ENCODE measurements at regions not wholly inside any gene's neighbourhood (a gene's known extent, or its start where the extent isn't known, plus 50 kb on each side); places are given as distances from the start of the nearest gene placed in this dataset.

DNA sequence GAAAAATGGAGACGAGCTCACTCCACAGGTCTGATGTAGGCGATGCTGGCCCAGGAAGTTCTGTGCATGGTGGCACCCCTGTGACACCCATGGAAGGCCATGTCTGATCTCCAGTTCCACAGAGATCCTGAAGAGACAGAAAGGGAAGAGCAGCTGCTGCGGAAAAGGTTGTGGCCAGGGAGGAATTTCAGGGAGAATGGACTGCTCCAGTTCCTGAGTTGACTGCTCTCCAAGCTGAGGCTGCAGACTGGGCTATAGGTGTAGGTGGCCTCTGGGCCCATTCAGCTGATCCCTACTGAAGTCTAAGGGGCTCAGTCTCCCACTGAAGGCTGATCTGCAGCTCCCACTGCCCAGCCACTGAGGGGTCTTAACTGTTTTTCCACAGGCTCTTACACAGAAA lies 89.2 kb downstream of the ETS2 start:
- no peaks in the 10 kb centered on the region for H4K20me1 ChIP-seq (ENCODE audit: insufficient read depth, poor library complexity, severe bottlenecking)
- H3K4me2 ChIP-seq: no peak overlapping the region
- H3K9me3 ChIP-seq (ENCODE audit: low read depth): peaks cover 4% of the 10 kb centered on the region
- no peaks in the 10 kb centered on the region for H3K27me3 ChIP-seq
- no peak for TF ChIP-seq CTCF (IDR thresholded peaks at IDR 0.05; ENCODE audit: poor library complexity)
- TF ChIP-seq EZH2 (IDR thresholded peaks at IDR 0.05; ENCODE audit: borderline replicate concordance): no peak
- no peak for TF ChIP-seq EZH2phosphoT487 (IDR thresholded peaks at IDR 0.05; ENCODE audit: low read depth, severe bottlenecking, unreplicated experiment)
- H3K27ac ChIP-seq: no peak overlapping the region
- 92% methylated on average over 3 of the region's 3 CpGs for WGBS (ENCODE audit: low lambda C conversion rate, missing lambda C conversion rate)
- H3K9me2 ChIP-seq (replicated peaks; ENCODE audit: insufficient read depth): no peaks in the 10 kb centered on the region
- no peak overlapping the region for H3K4me3 ChIP-seq
- H3K79me2 ChIP-seq: no peaks in the 10 kb centered on the region
- DNase-seq (ENCODE audit: low spot score): no peak
- no peaks in the 10 kb centered on the region for H3K4me1 ChIP-seq (ENCODE audit: insufficient read depth)
- no peak overlapping the region for H2AFZ ChIP-seq
- no peaks in the 10 kb centered on the region for H3K36me3 ChIP-seq (replicated peaks; ENCODE audit: insufficient read depth, low read depth)

GRCh38 chr21:38888991-38889561 lies 83.3 kb downstream of the ETS2 start:
- Histone ChIP-seq H3K9me3 (ENCODE audit: low read depth) (peaks cover 4% of the 10 kb centered on the region), H3K79me2 (no peaks in the 10 kb centered on the region), H3K4me2 (no peak overlapping the region), H3K27ac (peak overlapping the region; percentile 13), H3K27me3 (no peaks in the 10 kb centered on the region), H3K36me3 (replicated peaks; ENCODE audit: insufficient read depth, low read depth) (no peaks in the 10 kb centered on the region), H3K9me2 (replicated peaks; ENCODE audit: insufficient read depth) (no peaks in the 10 kb centered on the region), H2AFZ (no peak overlapping the region), H3K4me1 (ENCODE audit: insufficient read depth) (no peaks in the 10 kb centered on the region), H3K4me3 (no peak overlapping the region), H4K20me1 (ENCODE audit: insufficient read depth, poor library complexity, severe bottlenecking) (no peaks in the 10 kb centered on the region)
- TF ChIP-seq EZH2 (IDR thresholded peaks at IDR 0.05; ENCODE audit: borderline replicate concordance) (no peak), EZH2phosphoT487 (IDR thresholded peaks at IDR 0.05; ENCODE audit: low read depth, severe bottlenecking, unreplicated experiment) (no peak), CTCF (IDR thresholded peaks at IDR 0.05; ENCODE audit: poor library complexity) (no peak)
- 74% methylated on average over 2 of the region's 2 CpGs for WGBS (ENCODE audit: low lambda C conversion rate, missing lambda C conversion rate)
- no peak for DNase-seq (ENCODE audit: low spot score)

DNA sequence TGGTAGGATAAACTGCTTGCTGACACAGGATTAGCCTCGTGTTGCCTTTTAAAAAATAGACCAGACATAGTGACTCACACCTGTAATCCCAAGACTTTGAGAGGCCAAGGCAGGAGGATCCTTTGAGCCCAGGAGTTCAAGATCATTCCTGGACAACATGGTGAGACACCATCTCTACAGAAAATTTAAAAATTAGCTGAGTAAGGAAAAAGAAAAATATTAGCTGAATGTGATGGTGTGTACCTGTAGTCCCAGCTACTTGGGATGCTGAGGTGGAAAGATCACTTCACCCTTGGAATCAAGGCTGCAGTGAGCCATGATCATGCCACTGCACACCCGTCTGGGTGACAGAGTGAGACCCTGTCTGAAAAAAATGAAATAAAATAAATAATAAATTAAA lies 82.0 kb downstream of the ETS2 start:
- Histone ChIP-seq H3K9me3 (ENCODE audit: low read depth) (peaks cover 2% of the 10 kb centered on the region), H3K4me2 (no peak overlapping the region), H2AFZ (no peak overlapping the region), H4K20me1 (ENCODE audit: insufficient read depth, poor library complexity, severe bottlenecking) (no peaks in the 10 kb centered on the region), H3K27me3 (no peaks in the 10 kb centered on the region), H3K4me1 (ENCODE audit: insufficient read depth) (no peaks in the 10 kb centered on the region), H3K4me3 (no peak overlapping the region), H3K36me3 (replicated peaks; ENCODE audit: insufficient read depth, low read depth) (no peaks in the 10 kb centered on the region), H3K79me2 (no peaks in the 10 kb centered on the region), H3K9me2 (replicated peaks; ENCODE audit: insufficient read depth) (no peaks in the 10 kb centered on the region), H3K27ac (no peak overlapping the region)
- no peak for DNase-seq (ENCODE audit: low spot score)
- TF ChIP-seq EZH2 (IDR thresholded peaks at IDR 0.05; ENCODE audit: borderline replicate concordance): no peak
- TF ChIP-seq EZH2phosphoT487 (IDR thresholded peaks at IDR 0.05; ENCODE audit: low read depth, severe bottlenecking, unreplicated experiment): no peak
- no peak for TF ChIP-seq CTCF (IDR thresholded peaks at IDR 0.05; ENCODE audit: poor library complexity)
- WGBS (ENCODE audit: low lambda C conversion rate, missing lambda C conversion rate): 94% methylated on average over 2 of the region's 2 CpGs
